ENCODE measurements at regions not wholly inside any gene's neighbourhood (a gene's known extent, or its start where the extent isn't known, plus 50 kb on each side); places are given as distances from the start of the nearest gene placed in this dataset.

DNA sequence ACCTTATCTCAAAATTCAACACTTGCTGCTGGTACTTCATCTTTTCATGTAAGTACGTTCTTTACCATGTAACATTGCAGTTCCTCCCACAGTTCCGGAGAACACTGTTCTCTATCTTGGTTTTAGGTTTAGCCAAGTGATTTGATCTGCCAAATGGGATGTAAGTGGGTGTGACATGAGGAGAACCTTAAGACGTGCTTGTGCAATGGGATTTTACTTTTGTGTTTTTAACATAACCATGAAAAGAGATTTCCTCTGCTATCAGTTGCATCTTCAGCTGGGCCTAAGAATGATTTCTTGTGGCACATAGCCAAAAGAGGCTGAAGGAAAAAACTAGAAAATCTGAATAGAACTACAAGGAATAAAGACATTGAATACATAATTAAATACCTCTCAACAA, 894.5 kb upstream of the ALCAM start:
- H3K4me3 Mint-ChIP-seq (ENCODE audit: unreplicated experiment) = no peak overlapping the region
- H3K27ac Mint-ChIP-seq (ENCODE audit: unreplicated experiment) = no peak overlapping the region
- H3K9me3 Mint-ChIP-seq (ENCODE audit: unreplicated experiment) = peaks cover 4% of the 10 kb centered on the region
- no peaks in the 10 kb centered on the region for H3K27me3 Mint-ChIP-seq (ENCODE audit: unreplicated experiment)
- TF ChIP-seq, protein P1, sequence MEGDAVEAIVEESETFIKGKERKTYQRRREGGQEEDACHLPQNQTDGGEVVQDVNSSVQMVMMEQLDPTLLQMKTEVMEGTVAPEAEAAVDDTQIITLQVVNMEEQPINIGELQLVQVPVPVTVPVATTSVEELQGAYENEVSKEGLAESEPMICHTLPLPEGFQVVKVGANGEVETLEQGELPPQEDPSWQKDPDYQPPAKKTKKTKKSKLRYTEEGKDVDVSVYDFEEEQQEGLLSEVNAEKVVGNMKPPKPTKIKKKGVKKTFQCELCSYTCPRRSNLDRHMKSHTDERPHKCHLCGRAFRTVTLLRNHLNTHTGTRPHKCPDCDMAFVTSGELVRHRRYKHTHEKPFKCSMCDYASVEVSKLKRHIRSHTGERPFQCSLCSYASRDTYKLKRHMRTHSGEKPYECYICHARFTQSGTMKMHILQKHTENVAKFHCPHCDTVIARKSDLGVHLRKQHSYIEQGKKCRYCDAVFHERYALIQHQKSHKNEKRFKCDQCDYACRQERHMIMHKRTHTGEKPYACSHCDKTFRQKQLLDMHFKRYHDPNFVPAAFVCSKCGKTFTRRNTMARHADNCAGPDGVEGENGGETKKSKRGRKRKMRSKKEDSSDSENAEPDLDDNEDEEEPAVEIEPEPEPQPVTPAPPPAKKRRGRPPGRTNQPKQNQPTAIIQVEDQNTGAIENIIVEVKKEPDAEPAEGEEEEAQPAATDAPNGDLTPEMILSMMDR (IDR thresholded peaks at IDR 0.05; ENCODE audit: partially characterized antibody, unreplicated experiment) = no peak
- H3K36me3 Mint-ChIP-seq (ENCODE audit: unreplicated experiment) = no peaks in the 10 kb centered on the region
- H3K4me1 Mint-ChIP-seq (ENCODE audit: low read depth, unreplicated experiment) = no peaks in the 10 kb centered on the region
- no peak for DNase-seq

- TF ChIP-seq, protein P1 (IDR thresholded peaks at IDR 0.05; ENCODE audit: partially characterized antibody, unreplicated experiment) = no peak
- H3K4me1 Mint-ChIP-seq (ENCODE audit: low read depth, unreplicated experiment) = no peaks in the 10 kb centered on the region
- no peak for DNase-seq
- H3K27me3 Mint-ChIP-seq (ENCODE audit: unreplicated experiment) = no peaks in the 10 kb centered on the region
- H3K4me3 Mint-ChIP-seq (ENCODE audit: unreplicated experiment) = no peak overlapping the region
- H3K27ac Mint-ChIP-seq (ENCODE audit: unreplicated experiment) = no peak overlapping the region
- no peaks in the 10 kb centered on the region for H3K36me3 Mint-ChIP-seq (ENCODE audit: unreplicated experiment)
- peaks cover 2% of the 10 kb centered on the region for H3K9me3 Mint-ChIP-seq (ENCODE audit: unreplicated experiment)
Measured at GRCh38 chr3:104474011-104474410, 892.7 kb upstream of the ALCAM start.

DNA sequence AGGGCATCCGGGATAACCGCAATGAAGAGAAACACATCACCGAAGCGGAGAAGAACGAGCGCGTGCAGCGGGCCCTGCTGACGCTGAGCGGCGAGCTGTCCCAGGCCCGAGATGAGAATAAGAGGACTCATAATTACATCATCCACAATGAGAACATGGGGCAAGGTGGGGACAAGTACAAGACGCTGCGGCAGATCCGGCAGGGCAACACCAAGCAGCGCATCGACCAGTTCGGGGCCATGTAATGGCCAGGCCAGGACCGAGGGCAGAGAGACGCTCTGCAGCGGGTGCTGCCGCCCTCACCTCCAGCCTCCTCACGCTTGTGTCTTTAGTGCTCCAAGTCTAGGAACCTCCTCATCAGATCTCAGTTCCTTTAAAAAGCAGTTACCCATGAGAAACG, 863.7 kb upstream of the ALCAM start:
- Mint-ChIP-seq H3K9me3 (ENCODE audit: unreplicated experiment) (peaks cover 2% of the 10 kb centered on the region), H3K27me3 (ENCODE audit: unreplicated experiment) (no peaks in the 10 kb centered on the region), H3K4me1 (ENCODE audit: low read depth, unreplicated experiment) (no peaks in the 10 kb centered on the region), H3K36me3 (ENCODE audit: unreplicated experiment) (no peaks in the 10 kb centered on the region), H3K4me3 (ENCODE audit: unreplicated experiment) (no peak overlapping the region), H3K27ac (ENCODE audit: unreplicated experiment) (no peak overlapping the region)
- TF ChIP-seq, protein P1 (IDR thresholded peaks at IDR 0.05; ENCODE audit: partially characterized antibody, unreplicated experiment) = no peak
- DNase-seq = no peak

- Mint-ChIP-seq H3K4me1 (ENCODE audit: low read depth, unreplicated experiment) (no peaks in the 10 kb centered on the region), H3K27ac (ENCODE audit: unreplicated experiment) (no peak overlapping the region), H3K36me3 (ENCODE audit: unreplicated experiment) (no peaks in the 10 kb centered on the region), H3K9me3 (ENCODE audit: unreplicated experiment) (peaks cover 2% of the 10 kb centered on the region), H3K4me3 (ENCODE audit: unreplicated experiment) (no peak overlapping the region), H3K27me3 (ENCODE audit: unreplicated experiment) (no peaks in the 10 kb centered on the region)
- TF ChIP-seq, protein P1 (IDR thresholded peaks at IDR 0.05; ENCODE audit: partially characterized antibody, unreplicated experiment) = no peak
- DNase-seq = no peak
Measured at GRCh38 chr3:104510131-104510849, 856.4 kb upstream of the ALCAM start.

DNA sequence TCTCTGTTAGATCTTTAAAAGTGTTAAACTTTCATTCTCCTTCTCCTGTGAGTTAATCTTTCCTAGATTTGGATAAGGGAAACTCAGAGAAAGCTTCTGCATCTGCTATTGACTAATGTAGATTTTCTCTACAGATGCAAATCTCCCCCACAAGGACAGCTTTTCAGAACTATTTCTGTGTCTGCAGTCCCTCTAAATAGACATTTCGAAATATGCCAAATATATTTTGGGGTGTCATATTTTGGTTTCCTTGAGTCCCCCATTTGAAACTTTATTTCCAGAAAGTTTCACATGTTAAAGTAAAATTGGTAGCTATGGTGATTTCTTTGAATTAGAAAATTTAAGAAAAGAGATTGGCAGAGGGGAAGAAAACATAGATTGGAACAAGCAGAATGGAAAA, 852.3 kb upstream of the ALCAM start:
- Mint-ChIP-seq H3K27ac (ENCODE audit: unreplicated experiment) (no peak overlapping the region), H3K4me1 (ENCODE audit: low read depth, unreplicated experiment) (no peaks in the 10 kb centered on the region), H3K9me3 (ENCODE audit: unreplicated experiment) (no peaks in the 10 kb centered on the region), H3K27me3 (ENCODE audit: unreplicated experiment) (no peaks in the 10 kb centered on the region), H3K36me3 (ENCODE audit: unreplicated experiment) (no peaks in the 10 kb centered on the region), H3K4me3 (ENCODE audit: unreplicated experiment) (no peak overlapping the region)
- no peak for DNase-seq
- TF ChIP-seq, protein P1 (IDR thresholded peaks at IDR 0.05; ENCODE audit: partially characterized antibody, unreplicated experiment) = no peak
